HepG2 (cell line): ENCODE measurements at regions not wholly inside any gene's neighbourhood (a gene's known extent, or its start where the extent isn't known, plus 50 kb on each side); places are given as distances from the start of the nearest gene placed in this dataset.

Experiments used
- ATAC-seq: fragments of 200-7000 bp; cut with Tn5 transposase; 3 replicates; pipeline ENCODE4 v1.9.1; 2020; ENCODE audit warnings: mild to moderate bottlenecking, moderate library complexity
- BruUV-seq: library from RNA; stranded (reverse); fragments of 400-500 nt; replicated peaks from 2 replicates; lab custom pipeline; 2021; lab: Mats Ljungman, UMichigan
- CTCF ChIA-PET: fragments of 300-600 bp; formaldehyde crosslinking; extraction: SDS; loops from one replicate; lab custom pipeline; 2021; ENCODE audit warnings: low total read pairs, inconsistent platforms, low intra/inter-chr PET ratio; lab: Yijun Ruan, JAX
- POLR2A ChIA-PET: fragments of 350-600 bp; sonication (Branson Sonifier 250); formaldehyde crosslinking; loops from one replicate; lab custom pipeline; 2020; ENCODE audit warnings: antibody characterized with exemption, inconsistent platforms; lab: Yijun Ruan, JAX
- DNase-seq: peaks from one replicate; pipeline ENCODE4 v3.0.0-alpha.2; 2015; ENCODE audit warnings: low spot score
- FAIRE-seq: peaks from 3 replicates; lab custom pipeline; 2011; peaks lifted over from hg19 to GRCh38; lab: Jason Lieb, UNC
- H2AFZ ChIP-seq: one replicate; pipeline ENCODE4 v1.6.1; 2011; ENCODE audit warnings: low read length, inconsistent platforms
- H3K27ac ChIP-seq: fragments of 300-600 bp; 3 replicates; pipeline ENCODE4 v1.8.0; 2011; ENCODE audit warnings: mixed run types, mild to moderate bottlenecking, mixed read lengths, low read length, inconsistent platforms; ENCODE audit not compliant: insufficient read depth; ENCODE audit errors: extremely low read length
- H3K27me3 ChIP-seq, 2 experiments: fragments of 200-600 bp in 1 of 2; 2 replicates in 1 of 2; 3 replicates in 1 of 2; pipeline versions ENCODE4 v1.6.0 to v1.8.0; 2011; ENCODE audit warnings: low read length in 2 of 2, mild to moderate bottlenecking in 2 of 2, moderate library complexity in 2 of 2, inconsistent platforms in 1 of 2; ENCODE audit not compliant: insufficient read depth in 2 of 2, control insufficient read depth in 1 of 2
- H3K36me3 ChIP-seq, 2 experiments: fragments of 200-600 bp in 1 of 2; replicated peaks in 1 of 2; 2 replicates in 1 of 2; 3 replicates in 1 of 2; pipeline versions ENCODE4 v1.5.1 to v1.8.0; 2011; ENCODE audit warnings: low read length in 2 of 2, inconsistent platforms in 1 of 2; ENCODE audit not compliant: insufficient read depth in 2 of 2, control insufficient read depth in 1 of 2
- H3K4me1 ChIP-seq: 2 replicates; pipeline ENCODE4 v1.5.1; 2012; ENCODE audit warnings: low read length, inconsistent platforms; ENCODE audit not compliant: insufficient read depth
- H3K4me2 ChIP-seq: 2 replicates; pipeline ENCODE4 v1.6.0; 2011; ENCODE audit warnings: low read depth, low read length, inconsistent platforms
- H3K4me3 ChIP-seq, 3 experiments: fragments of 200-600 bp in 1 of 3; sonication (generic), shearing (Covaris generic) in 1 of 3; replicated peaks in 1 of 3; 2 replicates each; pipeline ENCODE4 v1.5.1; 2011 to 2016; ENCODE audit warnings: low read length in 3 of 3, inconsistent platforms in 2 of 3, low read depth in 2 of 3, mild to moderate bottlenecking in 2 of 3, control low read depth in 1 of 3, mixed read lengths in 1 of 3; ENCODE audit not compliant: insufficient read depth in 1 of 3
- H3K79me2 ChIP-seq: one replicate; pipeline ENCODE4 v1.6.1; 2011; ENCODE audit warnings: low read length, inconsistent platforms; ENCODE audit not compliant: insufficient read depth
- H3K9ac ChIP-seq: 2 replicates; pipeline ENCODE4 v1.6.0; 2011; ENCODE audit warnings: mild to moderate bottlenecking, low read depth, low read length, inconsistent platforms; ENCODE audit not compliant: insufficient read depth
- H3K9me3 ChIP-seq: 2 replicates; pipeline ENCODE4 v1.5.1; 2012; ENCODE audit warnings: mild to moderate bottlenecking, low read length
- H4K20me1 ChIP-seq: 2 replicates; pipeline ENCODE4 v1.6.0; 2011; ENCODE audit warnings: inconsistent platforms, mild to moderate bottlenecking, low read length, moderate library complexity; ENCODE audit not compliant: insufficient read depth
- AGO2 ChIP-seq: fragments of 200-400 bp; formaldehyde crosslinking; optimal IDR thresholded peaks from 2 replicates; pipeline ENCODE3; 2017; ENCODE audit warnings: mild to moderate bottlenecking, low read depth, low read length, moderate library complexity
- NR2F1 ChIP-seq, 2 experiments: fragments of 450-650 bp in 1 of 2; formaldehyde crosslinking in 1 of 2; IDR thresholded peaks; 2 replicates each; pipeline versions ENCODE4 v1.5.0 to v1.6.1; 2016 to 2020; ENCODE audit warnings: mild to moderate bottlenecking in 1 of 2, missing compliant biosample characterization in 1 of 2, missing genetic modification reagents in 1 of 2, moderate library complexity in 1 of 2
- POLR2G ChIP-seq: fragments of 200-400 bp; formaldehyde crosslinking; IDR thresholded peaks from 2 replicates; pipeline ENCODE4 v1.6.1; 2018; ENCODE audit warnings: mild to moderate bottlenecking, low read depth, low read length, moderate library complexity
- TEAD3 ChIP-seq: optimal IDR thresholded peaks from 2 replicates; pipeline ENCODE3; 2016; ENCODE audit warnings: borderline replicate concordance
- WGBS: methylation state at CpG from one replicate; pipeline ENCODE4 v1.1.6; 2017; ENCODE audit warnings: low lambda C conversion rate; 5-methylcytosine and 5-hydroxymethylcytosine counted together
- in situ Hi-C: cut with HindIII; loops from 2 replicates; pipeline ENCODE4 v1.10.0; 2017; ENCODE audit warnings: low pct_unique_long_range_greater_than_20kb; ENCODE audit not compliant: extremely low pct_ligation_motif_present
- intact Hi-C: fragments of 100-400 bp; cut with micrococcal nuclease; formaldehyde crosslinking; loops from one replicate; pipeline ENCODE4 v1.10.0; 2022; ENCODE audit not compliant: unreplicated experiment
- TF ChIP-seq, protein P1 (sequence below): sonication (generic); formaldehyde crosslinking; IDR thresholded peaks from 2 replicates; pipeline ENCODE4 v1.9.0; 2021; ENCODE audit warnings: missing genetic modification reagents, mild to moderate bottlenecking, borderline replicate concordance

DNA sequence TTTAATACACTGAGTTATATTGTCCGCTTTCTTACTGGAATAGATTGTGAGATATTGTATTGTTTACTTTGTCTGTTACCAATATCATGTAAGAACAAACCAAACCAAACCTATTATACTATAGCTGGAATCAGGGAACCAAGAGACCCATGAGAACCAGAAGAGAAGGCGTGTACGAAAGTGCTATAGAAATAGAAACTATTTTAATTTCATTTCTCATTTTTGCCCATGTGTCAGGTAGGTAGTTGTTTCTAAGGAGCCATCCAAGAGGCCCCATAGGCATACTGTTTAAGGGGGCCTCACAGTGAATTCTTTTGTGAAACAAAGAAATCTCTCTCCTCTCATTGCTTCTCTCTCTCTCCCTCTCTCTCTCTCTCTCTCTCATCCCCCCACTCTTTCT lies 363.6 kb downstream of the RNF144A start:
- no peak overlapping the region for H2AFZ ChIP-seq
- H3K4me3 ChIP-seq: no peak overlapping the region
- no peaks in the 10 kb centered on the region for H3K9me3 ChIP-seq
- no peaks in the 10 kb centered on the region for H4K20me1 ChIP-seq
- 39% methylated on average over 3 of the region's 3 CpGs for WGBS
- TF ChIP-seq AGO2: no peak
- TF ChIP-seq, protein P1, sequence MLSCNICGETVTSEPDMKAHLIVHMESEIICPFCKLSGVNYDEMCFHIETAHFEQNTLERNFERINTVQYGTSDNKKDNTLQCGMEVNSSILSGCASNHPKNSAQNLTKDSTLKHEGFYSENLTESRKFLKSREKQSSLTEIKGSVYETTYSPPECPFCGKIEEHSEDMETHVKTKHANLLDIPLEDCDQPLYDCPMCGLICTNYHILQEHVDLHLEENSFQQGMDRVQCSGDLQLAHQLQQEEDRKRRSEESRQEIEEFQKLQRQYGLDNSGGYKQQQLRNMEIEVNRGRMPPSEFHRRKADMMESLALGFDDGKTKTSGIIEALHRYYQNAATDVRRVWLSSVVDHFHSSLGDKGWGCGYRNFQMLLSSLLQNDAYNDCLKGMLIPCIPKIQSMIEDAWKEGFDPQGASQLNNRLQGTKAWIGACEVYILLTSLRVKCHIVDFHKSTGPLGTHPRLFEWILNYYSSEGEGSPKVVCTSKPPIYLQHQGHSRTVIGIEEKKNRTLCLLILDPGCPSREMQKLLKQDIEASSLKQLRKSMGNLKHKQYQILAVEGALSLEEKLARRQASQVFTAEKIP (CRISPR knock-in tag): no peak
- no peak for TF ChIP-seq NR2F1 (CRISPR knock-in tag; IDR thresholded peaks at IDR 0.05)
- TF ChIP-seq POLR2G: no peak
- no peak for TF ChIP-seq TEAD3 (CRISPR knock-in tag)
- H3K9ac ChIP-seq: no peak overlapping the region
- H3K4me2 ChIP-seq: no peak overlapping the region
- ChIA-PET CTCF (no interaction called here), POLR2A (no interaction called here)
- no peaks in the 10 kb centered on the region for H3K4me1 ChIP-seq
- FAIRE-seq (no peak), DNase-seq (no peak), ATAC-seq (no peak)
- H3K27me3 ChIP-seq: no peaks in the 10 kb centered on the region
- intact Hi-C loops (no loop called here), in situ Hi-C loops (no loop called here)
- no peaks in the 10 kb centered on the region for H3K36me3 ChIP-seq
- H3K79me2 ChIP-seq: no peaks in the 10 kb centered on the region
- BruUV-seq: no TSS peak
- H3K27ac ChIP-seq: no peak overlapping the region
